ENCODE measurements at regions not wholly inside any gene's neighbourhood (a gene's known extent, or its start where the extent isn't known, plus 50 kb on each side); places are given as distances from the start of the nearest gene placed in this dataset.
"Not testable (repeated sequence)": the region's sequence is repeated elsewhere in the genome, so short reads cannot be mapped to it uniquely, and the experiment has no call there.

DNA sequence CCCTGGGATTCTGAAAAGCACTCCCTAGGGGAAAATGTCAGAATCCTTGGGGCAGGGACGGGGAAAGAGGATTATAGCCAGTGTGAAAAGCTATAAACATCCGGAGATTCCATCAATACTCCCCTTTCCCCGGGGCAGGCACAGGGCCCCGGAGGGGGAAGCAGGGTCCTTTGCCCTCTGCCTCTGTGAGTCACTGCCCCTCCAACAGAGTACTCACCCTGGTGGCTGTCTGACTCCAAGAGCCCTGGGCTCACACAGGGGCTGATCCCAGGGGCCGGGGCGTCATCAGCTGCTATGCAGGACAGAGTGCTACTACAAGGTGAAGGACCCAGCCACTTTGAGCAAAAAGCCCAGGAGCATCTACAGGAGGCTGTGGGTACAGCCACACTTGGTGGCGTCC is 133.0 kb upstream of the PRR20G start:
- intact Hi-C loops (cut with micrococcal nuclease) = no loop called here

DNA sequence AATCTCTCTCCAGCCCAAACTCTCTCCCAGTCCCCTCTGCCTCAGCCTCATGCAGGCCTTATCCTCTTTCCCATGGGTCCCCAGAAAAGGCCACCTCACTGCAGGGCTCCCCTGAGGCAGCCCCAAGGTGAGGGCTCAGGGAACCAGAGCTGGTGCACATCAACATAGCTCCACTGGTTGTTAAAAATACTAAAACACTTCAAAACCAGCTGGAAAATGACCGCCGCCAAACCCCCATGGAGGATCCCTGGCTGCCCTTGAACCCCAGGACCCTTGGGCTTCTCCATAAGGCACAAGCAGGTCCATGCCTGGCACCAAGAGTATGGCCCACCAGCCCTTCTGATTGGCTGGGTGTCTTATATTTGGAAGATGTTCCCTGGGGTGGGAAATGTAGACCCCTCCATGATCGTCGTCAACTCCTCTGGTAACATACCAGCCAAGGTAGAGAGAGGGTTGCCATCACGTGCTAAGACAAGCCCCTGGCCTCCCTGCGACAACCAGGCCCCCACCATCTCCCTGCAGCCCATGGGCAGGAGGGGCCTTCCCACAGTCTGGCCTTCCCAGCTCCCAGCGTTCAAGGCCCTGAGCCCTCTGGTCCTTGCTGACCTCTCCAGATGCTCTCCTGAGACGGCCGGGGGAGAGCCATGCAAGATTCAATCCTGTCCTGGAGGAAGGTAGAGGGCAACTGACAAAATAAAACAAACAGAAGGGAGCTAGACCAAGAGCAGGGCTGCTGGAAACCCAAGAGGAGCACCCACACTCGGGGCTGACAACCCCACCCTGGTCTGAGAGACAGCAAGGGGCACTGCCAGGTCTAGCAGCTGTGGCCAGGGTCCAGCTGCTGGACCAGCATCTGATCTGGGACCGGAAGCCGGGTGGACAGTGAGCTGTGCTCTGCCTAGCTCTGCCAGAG is 132.1 kb upstream of the PRR20G start:
- intact Hi-C loops (cut with micrococcal nuclease) = no loop called here

GRCh38 chr3:127419182-127419581 is 131.3 kb upstream of the PRR20G start:
- intact Hi-C loops (cut with micrococcal nuclease) = no loop called here

DNA sequence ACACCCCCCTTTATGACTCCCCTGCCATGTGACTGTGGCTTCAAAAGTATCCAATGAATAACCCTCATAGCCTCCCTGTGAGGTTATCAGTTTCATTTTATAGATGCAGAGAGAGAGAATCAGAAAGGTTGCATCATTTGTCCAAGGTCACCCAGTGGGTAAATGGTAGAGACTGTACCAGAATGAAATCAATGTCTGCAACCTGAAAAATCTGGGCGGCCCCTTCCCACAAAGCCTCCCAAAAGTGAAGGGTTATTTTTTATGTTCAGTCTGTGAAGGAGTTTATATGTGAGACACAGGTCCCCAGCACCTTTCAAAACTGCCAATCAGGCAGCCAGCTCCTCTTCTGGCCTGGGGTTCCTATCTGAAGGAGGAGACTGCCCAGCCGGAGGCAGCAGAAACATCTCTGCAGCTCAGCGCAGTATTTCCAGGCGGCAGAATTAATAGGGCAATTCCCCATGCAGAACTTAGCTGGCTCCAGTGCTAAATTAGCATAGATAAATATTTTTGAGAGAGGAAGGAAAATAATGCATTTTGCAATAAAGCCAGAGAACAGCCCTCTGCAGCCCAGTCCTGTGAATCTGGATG is 130.8 kb upstream of the PRR20G start:
- intact Hi-C loops (cut with micrococcal nuclease) = no loop called here

DNA sequence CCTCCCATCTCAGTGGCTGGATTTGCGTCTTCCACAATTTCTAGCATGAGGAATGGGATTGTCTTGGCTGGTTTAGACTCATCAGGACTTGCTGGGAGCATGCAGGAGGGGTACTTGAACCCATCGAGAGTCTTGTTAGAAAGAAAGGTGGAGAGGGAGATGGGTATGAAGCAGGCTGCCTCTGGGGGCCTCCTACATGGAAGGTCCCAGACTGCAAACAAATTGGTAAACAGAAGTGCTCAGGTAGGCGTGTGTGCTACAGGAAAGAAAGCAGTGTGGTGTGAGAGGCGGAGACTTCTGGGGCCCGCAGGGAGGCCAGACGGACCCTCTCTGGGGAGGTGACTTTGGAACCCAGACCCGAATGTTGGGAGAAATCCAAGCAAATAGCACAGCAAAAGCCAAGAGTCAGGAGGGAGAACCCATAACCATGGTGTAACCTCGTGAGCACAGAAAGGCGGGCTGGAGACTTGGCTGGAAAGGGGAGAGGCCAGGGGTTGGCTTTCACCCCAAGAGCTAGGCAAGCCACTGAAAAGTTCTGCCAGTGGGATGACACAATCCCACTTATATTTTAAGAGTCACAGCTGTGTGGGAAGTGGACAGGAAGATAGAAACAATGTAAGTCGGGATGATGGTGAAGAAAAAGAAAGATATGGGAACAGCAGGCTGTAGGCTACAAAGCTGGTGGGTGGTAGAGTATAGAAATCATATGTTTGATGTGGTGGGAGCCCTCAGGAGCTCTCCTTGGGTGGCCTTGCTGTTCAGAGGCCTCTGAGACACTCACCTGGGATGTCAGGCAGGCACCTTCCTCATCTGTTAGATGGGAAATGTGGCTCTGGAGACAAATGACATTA is 130.1 kb upstream of the PRR20G start:
- intact Hi-C loops (cut with micrococcal nuclease) = no loop called here

GRCh38 chr3:127413871-127414270 is 126.0 kb upstream of the PRR20G start:
- intact Hi-C loops (cut with micrococcal nuclease) = no loop called here

DNA sequence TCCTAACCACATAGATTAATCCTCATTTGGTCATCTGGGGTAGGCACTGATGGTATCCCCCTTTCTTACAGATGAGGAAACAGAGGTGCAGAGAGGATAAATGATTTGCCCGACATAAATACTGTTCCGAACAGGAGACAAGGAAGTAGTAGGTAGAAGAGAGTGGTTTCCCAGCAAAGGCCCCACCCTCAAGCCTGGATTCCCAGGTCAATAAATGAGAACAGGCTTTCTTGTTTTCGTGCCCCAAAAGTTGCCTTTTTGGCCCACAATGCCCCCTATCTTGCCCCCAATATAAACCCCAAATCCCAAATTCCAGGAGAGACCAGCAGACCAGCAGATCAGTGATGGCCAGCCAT is 125.5 kb upstream of the PRR20G start:
- intact Hi-C loops (cut with micrococcal nuclease) = no loop called here

GRCh38 chr3:127412578-127413317 is 124.9 kb upstream of the PRR20G start:
- intact Hi-C loops (cut with micrococcal nuclease) = no loop called here

GRCh38 chr3:127411875-127412274 is 124.0 kb upstream of the PRR20G start:
- intact Hi-C loops (cut with micrococcal nuclease) = not testable (repeated sequence)

DNA sequence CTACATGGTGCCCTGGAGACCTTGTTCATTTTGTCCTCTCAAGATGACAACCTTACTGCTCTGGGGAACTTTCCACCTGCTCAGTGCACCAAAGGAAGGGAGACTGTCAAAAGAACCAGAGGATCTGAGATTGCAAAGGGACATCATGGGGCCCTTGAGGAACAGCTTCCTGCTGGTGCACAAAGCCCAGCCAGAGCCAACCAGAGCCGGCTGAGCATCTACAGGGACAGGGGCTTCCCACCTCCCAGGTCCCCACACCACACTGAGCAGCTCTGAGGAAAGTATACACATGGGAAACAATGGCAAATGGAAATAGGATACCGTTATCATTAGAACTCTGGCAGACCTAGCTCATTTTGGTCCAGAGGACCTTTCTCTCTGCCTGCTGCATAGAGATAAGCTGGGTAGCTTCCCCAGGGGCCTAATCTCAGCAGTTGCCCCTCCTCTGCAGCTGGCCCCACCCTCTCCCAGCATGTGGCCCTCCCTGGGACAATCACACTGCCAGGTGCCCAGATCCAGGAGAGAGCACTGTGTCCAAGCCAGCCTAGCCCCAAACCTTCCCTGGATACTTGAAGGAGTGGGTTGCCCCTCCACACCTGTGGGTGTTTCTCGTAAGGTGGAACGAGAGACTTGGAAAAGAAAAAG is 123.4 kb upstream of the PRR20G start:
- intact Hi-C loops (cut with micrococcal nuclease) = no loop called here

DNA sequence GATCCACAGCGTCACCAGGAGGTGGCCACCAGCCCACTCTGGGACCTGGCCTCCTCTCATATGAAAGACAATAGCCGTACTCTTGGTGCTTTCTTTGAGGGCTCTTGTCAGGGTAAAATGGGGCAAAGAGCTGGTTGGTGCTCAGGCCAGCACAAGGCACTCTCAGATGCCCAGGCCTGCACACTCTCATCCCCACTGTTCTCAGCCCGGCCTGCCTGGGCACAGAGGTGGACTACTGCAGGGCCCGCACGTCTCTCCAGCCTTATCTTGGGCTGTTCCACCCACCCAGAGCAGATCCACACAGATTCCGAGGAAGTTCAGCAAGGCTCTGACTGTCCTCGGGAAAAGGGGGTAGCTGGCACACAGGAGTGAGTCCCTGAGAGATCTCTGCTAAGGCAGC is 122.8 kb upstream of the PRR20G start:
- intact Hi-C loops (cut with micrococcal nuclease) = no loop called here

GRCh38 chr3:127410137-127410488 is 122.3 kb upstream of the PRR20G start:
- intact Hi-C loops (cut with micrococcal nuclease) = no loop called here

DNA sequence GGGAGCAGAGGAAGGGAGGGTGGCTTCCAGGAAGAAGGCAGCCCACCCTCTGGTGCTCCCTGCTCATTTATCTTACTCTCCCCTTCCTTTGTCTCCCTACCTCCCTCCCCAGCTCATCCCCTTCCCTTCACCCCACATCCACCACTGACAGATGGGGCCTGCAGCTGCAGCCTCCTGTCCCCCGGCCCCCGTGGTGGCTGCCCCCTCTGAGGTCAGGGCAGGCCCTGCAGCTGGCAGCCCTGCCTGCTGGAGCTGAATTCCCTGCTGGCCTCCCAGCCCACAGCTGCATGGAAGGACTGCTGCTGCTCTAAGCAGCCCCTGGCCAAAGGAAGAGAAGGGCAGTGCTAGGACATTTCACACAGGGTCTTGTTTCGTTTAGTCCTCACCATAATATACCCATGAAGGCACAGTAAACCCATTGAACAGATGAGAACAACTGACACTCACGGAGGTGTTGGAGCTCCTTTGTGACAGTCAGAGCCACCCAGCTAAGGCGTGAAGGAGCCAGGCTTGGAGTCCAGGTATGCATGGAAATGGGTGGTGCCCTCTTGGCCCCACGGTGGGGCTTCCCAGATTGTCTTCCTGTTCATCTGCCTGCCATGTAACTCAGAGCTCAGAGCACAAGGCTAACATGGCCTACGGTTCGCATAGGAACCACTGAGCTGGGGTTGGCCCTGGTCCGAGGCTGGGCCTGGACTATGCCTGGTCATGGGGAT is 121.7 kb upstream of the PRR20G start:
- intact Hi-C loops (cut with micrococcal nuclease) = no loop called here

GRCh38 chr3:127408684-127409420 is 121.0 kb upstream of the PRR20G start:
- intact Hi-C loops (cut with micrococcal nuclease) = no loop called here

- intact Hi-C loops (cut with micrococcal nuclease) = no loop called here
Observed at GRCh38 chr3:127408022-127408683, 120.3 kb upstream of the PRR20G start.

DNA sequence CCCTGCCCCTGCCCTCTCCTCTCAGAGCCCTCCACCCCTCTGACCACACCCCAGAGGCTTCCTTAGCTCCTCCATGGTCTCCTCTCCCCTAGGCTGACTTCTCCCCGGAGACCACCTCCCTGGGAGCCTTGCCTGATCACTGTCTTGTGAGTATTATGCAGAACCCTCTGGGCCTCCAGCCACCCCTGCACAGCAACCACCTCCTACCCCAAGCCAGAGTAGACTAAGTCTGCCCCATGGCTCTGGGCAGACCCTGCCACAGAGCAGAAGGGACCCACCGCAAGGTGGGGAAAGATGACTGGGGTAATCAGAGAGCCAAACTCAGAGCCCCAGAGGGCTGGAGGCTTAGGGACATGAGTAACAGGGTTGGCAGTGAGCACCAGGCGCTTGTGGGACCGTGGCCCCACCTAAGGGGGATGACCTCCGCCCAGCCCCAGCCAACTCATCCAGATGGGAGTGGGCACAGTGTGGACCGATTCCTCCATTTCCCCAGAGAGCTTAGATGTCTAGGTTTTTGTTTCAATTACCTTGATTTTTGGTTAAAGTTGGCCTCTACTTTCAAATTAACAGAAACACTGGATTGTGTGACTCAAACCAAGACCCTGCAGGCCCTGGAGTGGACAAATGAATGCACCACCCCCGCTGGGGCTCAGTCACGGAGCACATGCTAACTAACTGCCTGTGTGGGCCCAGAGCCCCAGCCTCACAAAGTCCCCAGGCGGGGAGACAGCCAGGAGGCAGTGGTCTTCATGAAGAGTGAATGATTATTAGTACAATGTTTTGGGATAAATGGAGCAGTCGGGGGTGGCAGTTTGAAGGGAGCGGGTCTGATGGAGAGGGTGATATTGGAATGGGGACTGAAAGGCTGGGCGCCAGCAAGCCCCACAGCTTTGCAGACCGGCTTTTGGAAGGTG is 119.4 kb upstream of the PRR20G start:
- intact Hi-C loops (cut with micrococcal nuclease) = no loop called here

DNA sequence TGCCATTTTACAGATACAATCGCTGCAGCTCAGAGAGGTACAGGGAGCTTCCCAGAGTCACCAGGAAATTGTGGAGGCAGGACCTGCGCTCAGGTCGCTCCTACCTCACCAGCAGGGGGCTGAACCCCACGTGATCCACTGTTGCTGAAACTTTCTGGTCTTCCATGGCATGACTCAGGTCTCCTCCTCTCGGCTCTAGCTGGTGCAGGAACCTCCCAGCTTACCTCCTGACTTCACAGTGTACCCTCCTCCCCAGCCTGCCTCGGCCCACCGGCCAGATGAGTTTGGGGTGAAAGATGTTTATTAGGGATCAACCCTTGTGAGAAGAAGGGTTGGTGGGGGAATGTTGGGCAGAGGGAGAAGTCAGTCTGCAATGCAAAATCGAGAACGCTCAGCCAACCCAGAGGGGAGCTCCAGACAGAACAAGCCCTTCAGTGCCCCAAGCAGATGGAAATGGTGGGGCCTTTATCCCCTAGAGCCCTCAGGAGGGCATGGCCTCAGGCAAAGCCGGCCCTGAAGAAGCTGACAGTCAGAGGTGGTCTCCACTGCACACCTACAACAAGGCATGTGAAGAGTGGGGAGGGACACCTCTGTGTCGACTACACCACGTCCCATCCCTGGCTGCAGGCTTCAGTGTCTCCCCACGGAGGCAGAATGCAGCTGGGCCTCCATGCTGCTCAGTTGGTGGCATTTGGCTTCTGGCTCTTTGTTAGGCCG is 118.6 kb upstream of the PRR20G start:
- intact Hi-C loops (cut with micrococcal nuclease) = no loop called here
